Naive thymus-derived CD4-positive, alpha-beta T cell (primary cell): ENCODE measurements at regions not wholly inside any gene's neighbourhood (a gene's known extent, or its start where the extent isn't known, plus 50 kb on each side); places are given as distances from the start of the nearest gene placed in this dataset.

Source experiments
- ATAC-seq: fragments of 150-1000 bp; cut with Tn5 transposase; 2 replicates; pipeline ENCODE4 v1.10.0; 2021; ENCODE audit warnings: mild to moderate bottlenecking, moderate library complexity
- CTCF ChIA-PET: fragments of 350-600 bp; sonication (Branson Sonifier 250); formaldehyde crosslinking; loops from one replicate; lab custom pipeline; 2021; ENCODE audit warnings: antibody characterized with exemption; lab: Charles Lee
- POLR2A ChIA-PET: fragments of 350-600 bp; sonication (Branson Sonifier 250); formaldehyde crosslinking; loops from one replicate; lab custom pipeline; 2021; ENCODE audit warnings: antibody characterized with exemption, inconsistent platforms; lab: Charles Lee
- DNase-seq, 9 donors: peaks; one replicate each; pipeline versions ENCODE4 v3.0.0 to v3.0.0-alpha.2; 2020 to 2022; ENCODE audit warnings: mixed read lengths in 1 of 9
- H3K27ac ChIP-seq: one replicate; pipeline ENCODE4 v1.7.0; 2013; ENCODE audit warnings: mild to moderate bottlenecking, low read depth, low read length, moderate library complexity
- H3K27me3 ChIP-seq, 2 donors: one replicate each; pipeline ENCODE4 v1.7.0; 2013; ENCODE audit warnings: low read length in 2 of 2, mild to moderate bottlenecking in 2 of 2, moderate library complexity in 2 of 2; ENCODE audit not compliant: control insufficient read depth in 2 of 2, insufficient read depth in 2 of 2
- H3K36me3 ChIP-seq, 3 experiments: 1 replicate in 2 of 3; 2 replicates in 1 of 3; pipeline ENCODE4 v1.7.0; 2013; ENCODE audit warnings: low read length in 3 of 3, mild to moderate bottlenecking in 3 of 3, moderate library complexity in 1 of 3; ENCODE audit not compliant: insufficient read depth in 3 of 3, control insufficient read depth in 2 of 3
- H3K4me1 ChIP-seq, 2 donors: one replicate each; pipeline ENCODE4 v1.7.0; 2013; ENCODE audit warnings: low read length in 2 of 2, mild to moderate bottlenecking in 2 of 2, moderate library complexity in 1 of 2; ENCODE audit not compliant: control insufficient read depth in 2 of 2, insufficient read depth in 2 of 2
- H3K4me3 ChIP-seq: 2 replicates; pipeline ENCODE4 v1.7.0; 2013; ENCODE audit warnings: mild to moderate bottlenecking, low read length
- H3K9me3 ChIP-seq, 3 experiments: 1 replicate in 2 of 3; 2 replicates in 1 of 3; pipeline ENCODE4 v1.7.0; 2013; ENCODE audit warnings: low read length in 3 of 3; ENCODE audit not compliant: control insufficient read depth in 2 of 3
- H3K27ac Mint-ChIP-seq, 9 donors: one replicate each; pipeline ENCODE4 v1.8.0; 2020 to 2022; ENCODE audit warnings: mixed read lengths in 9 of 9, mild to moderate bottlenecking in 8 of 9, moderate library complexity in 5 of 9, inconsistent platforms in 2 of 9
- H3K27me3 Mint-ChIP-seq, 5 donors: one replicate each; pipeline ENCODE4 v1.8.0; 2021 to 2022; ENCODE audit warnings: mixed read lengths in 5 of 5, mild to moderate bottlenecking in 1 of 5
- H3K36me3 Mint-ChIP-seq, 5 donors: one replicate each; pipeline ENCODE4 v1.8.0; 2020 to 2022; ENCODE audit warnings: mixed read lengths in 5 of 5, mild to moderate bottlenecking in 3 of 5, inconsistent platforms in 1 of 5
- H3K4me1 Mint-ChIP-seq, 7 donors: one replicate each; pipeline ENCODE4 v1.8.0; 2020 to 2022; ENCODE audit warnings: mixed read lengths in 7 of 7, mild to moderate bottlenecking in 3 of 7, inconsistent platforms in 1 of 7
- H3K4me3 Mint-ChIP-seq, 10 donors: one replicate each; pipeline ENCODE4 v1.8.0; 2020 to 2022; ENCODE audit warnings: mild to moderate bottlenecking in 10 of 10, mixed read lengths in 10 of 10, moderate library complexity in 6 of 10, inconsistent platforms in 2 of 10
- H3K9me3 Mint-ChIP-seq, 11 donors: one replicate each; pipeline ENCODE4 v1.8.0; 2020 to 2022; ENCODE audit warnings: mixed read lengths in 11 of 11, mild to moderate bottlenecking in 4 of 11, inconsistent platforms in 1 of 11, moderate library complexity in 1 of 11
- intact Hi-C, 2 donors: fragments of 100-400 bp; cut with micrococcal nuclease; formaldehyde crosslinking; loops; one replicate each; pipeline ENCODE4 v1.15.1; 2023

DNA sequence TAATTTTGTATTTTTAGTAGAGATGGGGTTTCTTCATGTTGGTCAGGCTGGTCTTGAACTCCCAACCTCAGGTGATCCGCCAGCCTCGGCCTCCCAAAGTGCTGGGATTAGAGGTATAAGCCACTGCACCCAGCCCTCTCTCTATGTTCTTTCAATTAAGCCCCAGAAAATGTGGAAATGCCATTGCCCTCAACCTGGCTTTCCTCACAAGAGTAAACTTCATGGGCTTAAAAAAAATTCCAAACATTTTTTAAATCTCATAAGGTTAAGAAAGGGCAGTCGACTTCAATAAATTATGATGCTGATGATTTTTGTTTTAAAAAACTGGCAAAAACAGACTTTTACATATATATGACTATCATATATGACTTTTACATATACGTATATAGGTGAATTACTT is 107.6 kb downstream of the TES start:
- no peak overlapping the region for H3K4me3 Mint-ChIP-seq

DNA sequence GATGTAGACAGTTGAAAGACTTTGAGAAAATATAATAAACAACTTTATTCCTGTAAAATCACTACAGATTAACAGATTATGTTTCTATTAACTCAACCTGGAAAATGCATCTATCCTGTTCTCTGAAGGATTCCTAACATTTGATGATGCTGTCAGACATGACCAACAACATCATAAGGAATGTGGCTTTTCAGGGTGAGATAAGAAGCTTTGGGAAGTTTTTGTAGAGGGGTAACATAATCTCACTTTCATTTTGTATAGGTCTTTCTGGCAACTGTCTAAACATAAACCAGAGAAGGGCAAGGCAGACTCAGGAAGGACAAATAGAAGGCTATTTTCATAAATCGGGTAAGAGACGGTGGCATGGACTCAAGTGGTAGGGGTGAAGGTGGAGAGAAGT is 112.2 kb downstream of the TES start:
- Mint-ChIP-seq H3K4me1 (peaks cover 0 to 6% (median 0%) of the 10 kb centered on the region in 7 donors), H3K27me3 (peaks cover 4 to 11% (median 8%) of the 10 kb centered on the region in 5 donors), H3K36me3 (no peaks in the 10 kb centered on the region), H3K9me3 (peaks cover 0 to 4% (median 0%) of the 10 kb centered on the region in 11 donors), H3K27ac (no peak overlapping the region), H3K4me3 (no peak overlapping the region)
- Histone ChIP-seq H3K27ac (no peak overlapping the region), H3K36me3 (no peaks in the 10 kb centered on the region), H3K9me3 (no peaks in the 10 kb centered on the region), H3K4me3 (no peak overlapping the region), H3K4me1 (no peaks in the 10 kb centered on the region), H3K27me3 (no peaks in the 10 kb centered on the region)
- POLR2A ChIA-PET: no interaction called here
- CTCF ChIA-PET: no interaction called here
- intact Hi-C loops: no loop called here
- ATAC-seq (no peak), DNase-seq (no peak)

More for the DNA sequence above, 107.6 kb downstream of the TES start:
- Histone ChIP-seq H3K36me3 (no peaks in the 10 kb centered on the region), H3K4me3 (no peak overlapping the region), H3K27ac (no peak overlapping the region), H3K9me3 (no peaks in the 10 kb centered on the region), H3K4me1 (no peaks in the 10 kb centered on the region), H3K27me3 (no peaks in the 10 kb centered on the region)
- no peak for ATAC-seq
- ChIA-PET POLR2A (no interaction called here), CTCF (no interaction called here)
- Mint-ChIP-seq H3K4me1 (peaks cover 0 to 5% (median 0%) of the 10 kb centered on the region in 7 donors), H3K27me3 (peaks cover 4 to 26% (median 14%) of the 10 kb centered on the region in 5 donors), H3K36me3 (no peaks in the 10 kb centered on the region), H3K27ac (no peak overlapping the region), H3K9me3 (peaks cover 0 to 4% (median 0%) of the 10 kb centered on the region in 11 donors)
- intact Hi-C loops: no loop called here
- DNase-seq: no peak

GRCh38 chr7:116324582-116324981 is 114.2 kb downstream of the TES start:
- H3K4me3 Mint-ChIP-seq: no peak overlapping the region
- H3K36me3 Mint-ChIP-seq: no peaks in the 10 kb centered on the region
- ChIA-PET POLR2A (no interaction called here), CTCF (no interaction called here)
- peaks cover 0 to 11% (median 3%) of the 10 kb centered on the region in 5 donors for H3K27me3 Mint-ChIP-seq
- no peak overlapping the region for H3K27ac Mint-ChIP-seq
- peaks cover 0 to 6% (median 0%) of the 10 kb centered on the region in 7 donors for H3K4me1 Mint-ChIP-seq
- Histone ChIP-seq H3K4me1 (no peaks in the 10 kb centered on the region), H3K27ac (no peak overlapping the region), H3K36me3 (no peaks in the 10 kb centered on the region), H3K9me3 (no peaks in the 10 kb centered on the region), H3K4me3 (no peak overlapping the region), H3K27me3 (peaks cover 0 to 4% of the 10 kb centered on the region in 2 donors)
- intact Hi-C loops: no loop called here
- ATAC-seq (no peak), DNase-seq (no peak)
- peaks cover 0 to 2% (median 0%) of the 10 kb centered on the region in 11 donors for H3K9me3 Mint-ChIP-seq

DNA sequence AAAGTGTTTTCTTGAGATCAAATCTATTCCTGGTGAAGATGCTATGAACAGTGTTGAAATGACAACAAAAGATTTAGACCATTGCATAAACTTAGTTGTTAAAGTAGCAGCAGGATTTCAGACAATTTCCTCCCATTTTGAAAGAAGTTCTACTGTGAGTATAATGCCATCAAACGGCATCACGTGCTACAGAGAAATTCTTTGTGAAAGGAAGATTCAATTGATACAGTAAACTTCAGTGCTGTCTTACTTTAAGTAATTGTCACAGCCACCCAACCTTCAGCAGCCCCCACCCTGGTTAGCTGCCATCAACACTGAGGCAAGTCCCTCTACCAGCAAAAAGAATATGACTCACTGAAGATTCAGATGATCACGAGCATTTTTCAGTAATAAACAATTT is 115.2 kb downstream of the TES start:
- no peaks in the 10 kb centered on the region for H3K9me3 Mint-ChIP-seq
- CTCF ChIA-PET: no interaction called here
- H3K4me1 Mint-ChIP-seq: peaks cover 0 to 6% (median 0%) of the 10 kb centered on the region in 7 donors
- Histone ChIP-seq H3K4me3 (no peak overlapping the region), H3K36me3 (no peaks in the 10 kb centered on the region), H3K9me3 (no peaks in the 10 kb centered on the region), H3K27ac (no peak overlapping the region), H3K4me1 (no peaks in the 10 kb centered on the region), H3K27me3 (peaks cover 0 to 4% of the 10 kb centered on the region in 2 donors)
- intact Hi-C loops: no loop called here
- POLR2A ChIA-PET: no interaction called here
- peaks cover 0 to 11% (median 0%) of the 10 kb centered on the region in 5 donors for H3K27me3 Mint-ChIP-seq
- no peak for ATAC-seq
- no peak overlapping the region for H3K4me3 Mint-ChIP-seq
- no peak for DNase-seq
- H3K36me3 Mint-ChIP-seq: no peaks in the 10 kb centered on the region
- H3K27ac Mint-ChIP-seq: no peak overlapping the region

DNA sequence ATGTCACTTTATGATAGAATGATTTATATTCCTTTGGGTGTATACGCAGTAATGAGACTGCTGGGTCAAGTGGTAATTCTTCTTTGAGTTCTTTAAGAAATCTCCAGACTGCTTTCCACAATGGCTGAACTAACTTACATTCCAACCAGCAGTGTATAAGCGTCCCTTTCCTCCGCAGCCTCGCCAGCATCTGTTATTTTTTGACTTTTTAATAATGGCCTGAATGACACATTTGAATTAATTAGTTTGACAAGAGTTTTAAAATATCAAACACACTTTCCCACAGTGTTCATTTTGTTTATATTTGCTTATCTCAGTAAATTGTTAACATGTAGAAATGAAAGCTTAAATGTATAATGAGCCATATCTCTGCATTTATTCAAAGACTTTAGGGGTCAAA is 116.8 kb downstream of the TES start:
- Mint-ChIP-seq H3K4me3 (no peak overlapping the region), H3K9me3 (no peaks in the 10 kb centered on the region), H3K36me3 (no peaks in the 10 kb centered on the region), H3K27me3 (peaks cover 0 to 17% (median 4%) of the 10 kb centered on the region in 5 donors), H3K4me1 (peaks cover 0 to 6% (median 0%) of the 10 kb centered on the region in 7 donors), H3K27ac (no peak overlapping the region)
- Histone ChIP-seq H3K9me3 (no peaks in the 10 kb centered on the region), H3K27me3 (peaks cover 0 to 4% of the 10 kb centered on the region in 2 donors), H3K36me3 (no peaks in the 10 kb centered on the region), H3K4me3 (no peak overlapping the region), H3K27ac (no peak overlapping the region), H3K4me1 (no peaks in the 10 kb centered on the region)
- intact Hi-C loops: no loop called here
- ChIA-PET POLR2A (no interaction called here), CTCF (no interaction called here)
- DNase-seq (no peak), ATAC-seq (no peak)

GRCh38 chr7:116327752-116328151 is 117.4 kb downstream of the TES start:
- CTCF ChIA-PET: no interaction called here

DNA sequence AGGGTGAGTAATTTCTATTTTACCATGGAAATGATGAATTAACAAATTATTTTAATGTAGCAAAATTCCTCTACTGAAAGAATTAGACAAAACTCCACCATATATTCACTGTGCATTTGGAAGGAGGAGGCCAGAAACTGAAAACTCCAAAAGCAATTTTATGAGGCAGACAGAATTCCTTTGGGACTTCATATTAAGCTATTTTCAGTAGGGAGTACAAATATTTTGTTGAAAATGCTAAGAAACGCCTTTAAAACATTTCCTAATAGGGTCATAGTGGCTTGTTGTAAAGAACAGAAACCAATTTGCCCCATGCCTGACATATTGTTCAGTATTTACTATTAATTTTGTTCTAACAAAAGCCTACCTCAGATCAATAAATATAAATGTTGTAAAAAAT is 117.8 kb downstream of the TES start:
- Histone ChIP-seq H3K27me3 (peaks cover 0 to 4% of the 10 kb centered on the region in 2 donors), H3K4me1 (no peaks in the 10 kb centered on the region), H3K4me3 (no peak overlapping the region), H3K9me3 (no peaks in the 10 kb centered on the region), H3K27ac (no peak overlapping the region), H3K36me3 (no peaks in the 10 kb centered on the region)
- no peaks in the 10 kb centered on the region for H3K36me3 Mint-ChIP-seq
- intact Hi-C loops: no loop called here
- no peak for ATAC-seq
- no peak for DNase-seq
- POLR2A ChIA-PET: no interaction called here
- no peak overlapping the region for H3K4me3 Mint-ChIP-seq
- no peaks in the 10 kb centered on the region for H3K9me3 Mint-ChIP-seq
- CTCF ChIA-PET: no interaction called here
- peaks cover 3 to 16% (median 6%) of the 10 kb centered on the region in 5 donors for H3K27me3 Mint-ChIP-seq
- H3K27ac Mint-ChIP-seq: no peak overlapping the region
- H3K4me1 Mint-ChIP-seq: peaks cover 0 to 2% (median 0%) of the 10 kb centered on the region in 7 donors

More at GRCh38 chr7:116327752-116328151, 117.4 kb downstream of the TES start:
- Mint-ChIP-seq H3K27me3 (peaks cover 0 to 14% (median 6%) of the 10 kb centered on the region in 5 donors), H3K9me3 (no peaks in the 10 kb centered on the region), H3K4me1 (peaks cover 0 to 2% (median 0%) of the 10 kb centered on the region in 7 donors), H3K36me3 (no peaks in the 10 kb centered on the region), H3K27ac (no peak overlapping the region), H3K4me3 (no peak overlapping the region)
- DNase-seq (no peak), ATAC-seq (no peak)
- H3K9me3 ChIP-seq: no peaks in the 10 kb centered on the region
- H3K4me3 ChIP-seq: no peak overlapping the region
- no peak overlapping the region for H3K27ac ChIP-seq
- POLR2A ChIA-PET: no interaction called here
- H3K27me3 ChIP-seq: peaks cover 0 to 4% of the 10 kb centered on the region in 2 donors
- intact Hi-C loops: no loop called here
- no peaks in the 10 kb centered on the region for H3K36me3 ChIP-seq
- H3K4me1 ChIP-seq: no peaks in the 10 kb centered on the region
